ENCODE measurements at regions not wholly inside any gene's neighbourhood (a gene's known extent, or its start where the extent isn't known, plus 50 kb on each side); places are given as distances from the start of the nearest gene placed in this dataset.

DNA sequence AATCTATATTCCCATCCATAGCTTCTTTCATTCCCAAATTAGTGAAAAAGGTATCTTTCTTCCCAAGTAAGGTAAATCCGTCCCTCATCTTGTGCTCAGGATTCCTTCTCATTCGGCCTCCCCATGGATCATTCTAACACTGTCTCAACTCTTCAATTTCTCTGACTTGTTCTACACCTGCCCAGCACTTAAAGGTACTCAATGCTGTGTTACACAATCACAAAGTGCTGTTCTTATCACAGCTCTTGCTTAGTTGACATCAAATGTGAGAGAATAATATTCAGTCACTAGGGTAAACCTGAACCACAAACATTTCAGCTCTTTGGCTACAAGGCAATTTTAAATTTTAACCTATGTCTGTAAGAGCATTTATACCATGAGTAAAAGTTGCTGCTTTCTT, 94.8 kb downstream of the DIRAS3 start:
- Mint-ChIP-seq H3K4me1 (ENCODE audit: low read depth) (no peaks in the 10 kb centered on the region), H3K4me3 (no peak overlapping the region), H3K27ac (no peak overlapping the region), H3K27me3 (peaks cover 11% of the 10 kb centered on the region), H3K9me3 (no peaks in the 10 kb centered on the region), H3K36me3 (ENCODE audit: low read depth) (no peaks in the 10 kb centered on the region)
- H3K9me3 ChIP-seq (ENCODE audit: control insufficient read depth in 1 of 2, insufficient read depth in 1 of 2, low read length in 2 of 2): no peaks in the 10 kb centered on the region
- CTCF ChIA-PET: no interaction called here
- POLR2A ChIA-PET: no interaction called here
- no peaks in the 10 kb centered on the region for H3K36me3 ChIP-seq (ENCODE audit: insufficient read depth, low read length)
- no peak for ATAC-seq (ENCODE audit: poor library complexity)
- no peaks in the 10 kb centered on the region for H3K27me3 ChIP-seq (ENCODE audit: control insufficient read depth in 1 of 2, insufficient read depth in 2 of 2, low read length in 2 of 2)
- no peak overlapping the region for H3K4me3 ChIP-seq (ENCODE audit: low read length)
- no peak for DNase-seq
- intact Hi-C loops (cut with DNase I, micrococcal nuclease): no loop called here
- no peaks in the 10 kb centered on the region for H3K4me1 ChIP-seq (ENCODE audit: insufficient read depth, low read length)
- no peak overlapping the region for H3K27ac ChIP-seq (ENCODE audit: low read depth in 1 of 2, low read length in 2 of 2)
- TF ChIP-seq, protein P1, sequence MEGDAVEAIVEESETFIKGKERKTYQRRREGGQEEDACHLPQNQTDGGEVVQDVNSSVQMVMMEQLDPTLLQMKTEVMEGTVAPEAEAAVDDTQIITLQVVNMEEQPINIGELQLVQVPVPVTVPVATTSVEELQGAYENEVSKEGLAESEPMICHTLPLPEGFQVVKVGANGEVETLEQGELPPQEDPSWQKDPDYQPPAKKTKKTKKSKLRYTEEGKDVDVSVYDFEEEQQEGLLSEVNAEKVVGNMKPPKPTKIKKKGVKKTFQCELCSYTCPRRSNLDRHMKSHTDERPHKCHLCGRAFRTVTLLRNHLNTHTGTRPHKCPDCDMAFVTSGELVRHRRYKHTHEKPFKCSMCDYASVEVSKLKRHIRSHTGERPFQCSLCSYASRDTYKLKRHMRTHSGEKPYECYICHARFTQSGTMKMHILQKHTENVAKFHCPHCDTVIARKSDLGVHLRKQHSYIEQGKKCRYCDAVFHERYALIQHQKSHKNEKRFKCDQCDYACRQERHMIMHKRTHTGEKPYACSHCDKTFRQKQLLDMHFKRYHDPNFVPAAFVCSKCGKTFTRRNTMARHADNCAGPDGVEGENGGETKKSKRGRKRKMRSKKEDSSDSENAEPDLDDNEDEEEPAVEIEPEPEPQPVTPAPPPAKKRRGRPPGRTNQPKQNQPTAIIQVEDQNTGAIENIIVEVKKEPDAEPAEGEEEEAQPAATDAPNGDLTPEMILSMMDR (IDR thresholded peaks at IDR 0.05): no peak

DNA sequence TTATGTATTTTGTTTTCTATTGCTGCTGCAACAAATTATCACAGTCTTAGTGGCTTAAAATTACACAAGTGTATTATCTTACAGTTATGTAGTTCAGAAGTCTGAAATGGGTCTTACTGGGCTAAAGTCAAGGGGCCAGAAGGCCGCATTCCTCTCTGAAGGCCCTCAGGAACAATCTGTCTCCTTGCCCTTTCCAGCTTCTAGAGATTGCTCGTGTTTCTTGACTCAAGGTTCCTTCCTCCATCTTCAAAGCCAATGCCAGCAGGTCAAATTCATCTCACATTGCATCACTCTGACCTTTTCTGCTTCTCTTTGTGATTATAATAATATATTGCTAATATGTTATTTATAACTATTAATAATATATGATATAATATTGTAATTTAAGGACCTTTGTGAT, 97.1 kb downstream of the DIRAS3 start:
- no peaks in the 10 kb centered on the region for H3K36me3 Mint-ChIP-seq (ENCODE audit: low read depth)

DNA sequence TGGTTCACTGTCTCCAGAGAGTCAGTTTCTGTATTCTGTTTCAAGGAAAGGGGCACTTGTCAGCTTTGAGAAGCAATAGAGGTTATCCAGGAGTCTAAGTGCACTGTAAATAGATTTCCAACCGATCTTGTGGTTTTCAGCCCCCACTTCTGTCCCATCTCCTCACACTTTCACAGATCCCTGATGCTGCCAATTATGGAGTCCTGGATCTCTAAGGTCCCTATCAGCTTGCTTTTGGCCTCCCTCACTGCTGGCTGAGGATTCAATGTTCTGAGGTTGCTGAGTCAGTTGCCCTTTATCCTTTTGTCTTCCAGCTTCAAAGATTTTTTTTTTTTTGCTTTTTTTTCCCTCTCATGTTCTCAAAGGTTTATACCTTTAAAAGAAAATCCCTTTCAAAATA, 98.4 kb downstream of the DIRAS3 start:
- H3K27ac Mint-ChIP-seq: no peak overlapping the region
- H3K27ac ChIP-seq (ENCODE audit: low read depth in 1 of 2, low read length in 2 of 2): no peak overlapping the region
- TF ChIP-seq, protein P1 (IDR thresholded peaks at IDR 0.05): no peak
- no peaks in the 10 kb centered on the region for H3K27me3 ChIP-seq (ENCODE audit: control insufficient read depth in 1 of 2, insufficient read depth in 2 of 2, low read length in 2 of 2)
- no peak overlapping the region for H3K4me3 Mint-ChIP-seq
- ChIA-PET CTCF (no interaction called here), POLR2A (no interaction called here)
- ATAC-seq (ENCODE audit: poor library complexity) (no peak), DNase-seq (no peak)
- no peaks in the 10 kb centered on the region for H3K4me1 Mint-ChIP-seq (ENCODE audit: low read depth)
- no peaks in the 10 kb centered on the region for H3K4me1 ChIP-seq (ENCODE audit: insufficient read depth, low read length)
- H3K36me3 Mint-ChIP-seq (ENCODE audit: low read depth): no peaks in the 10 kb centered on the region
- H3K36me3 ChIP-seq (ENCODE audit: insufficient read depth, low read length): no peaks in the 10 kb centered on the region
- intact Hi-C loops (cut with DNase I, micrococcal nuclease): no loop called here
- no peak overlapping the region for H3K4me3 ChIP-seq (ENCODE audit: low read length)
- peaks cover 11% of the 10 kb centered on the region for H3K27me3 Mint-ChIP-seq
- no peaks in the 10 kb centered on the region for H3K9me3 Mint-ChIP-seq
- no peaks in the 10 kb centered on the region for H3K9me3 ChIP-seq (ENCODE audit: control insufficient read depth in 1 of 2, insufficient read depth in 1 of 2, low read length in 2 of 2)

More for the DNA sequence above, 97.1 kb downstream of the DIRAS3 start:
- peaks cover 11% of the 10 kb centered on the region for H3K27me3 Mint-ChIP-seq
- ChIA-PET POLR2A (no interaction called here), CTCF (no interaction called here)
- H3K27ac ChIP-seq (ENCODE audit: low read depth in 1 of 2, low read length in 2 of 2): no peak overlapping the region
- no peaks in the 10 kb centered on the region for H3K9me3 Mint-ChIP-seq
- no peak overlapping the region for H3K27ac Mint-ChIP-seq
- intact Hi-C loops (cut with DNase I, micrococcal nuclease): no loop called here
- TF ChIP-seq, protein P1 (IDR thresholded peaks at IDR 0.05): no peak
- H3K4me3 Mint-ChIP-seq: no peak overlapping the region
- H3K36me3 ChIP-seq (ENCODE audit: insufficient read depth, low read length): no peaks in the 10 kb centered on the region
- DNase-seq (no peak), ATAC-seq (ENCODE audit: poor library complexity) (no peak)
- H3K4me3 ChIP-seq (ENCODE audit: low read length): no peak overlapping the region
- no peaks in the 10 kb centered on the region for H3K9me3 ChIP-seq (ENCODE audit: control insufficient read depth in 1 of 2, insufficient read depth in 1 of 2, low read length in 2 of 2)
- no peaks in the 10 kb centered on the region for H3K4me1 ChIP-seq (ENCODE audit: insufficient read depth, low read length)
- H3K4me1 Mint-ChIP-seq (ENCODE audit: low read depth): no peaks in the 10 kb centered on the region
- H3K27me3 ChIP-seq (ENCODE audit: control insufficient read depth in 1 of 2, insufficient read depth in 2 of 2, low read length in 2 of 2): no peaks in the 10 kb centered on the region

All from CD4-positive, alpha-beta T cell (primary cell).